ENCODE measurements at regions not wholly inside any gene's neighbourhood (a gene's known extent, or its start where the extent isn't known, plus 50 kb on each side); places are given as distances from the start of the nearest gene placed in this dataset.

GRCh38 chr18:54714851-54715250 is 113.4 kb upstream of the RAB27B start:
- 69% methylated on average over 1 of the region's 1 CpG for WGBS, 2 donors
- Histone ChIP-seq H3K27ac (no peak overlapping the region), H3K27me3 (no peaks in the 10 kb centered on the region), H3K4me1 (no peaks in the 10 kb centered on the region), H3K9me3 (no peaks in the 10 kb centered on the region), H3K36me3 (no peaks in the 10 kb centered on the region), H3K4me3 (no peak overlapping the region)
- TF ChIP-seq POLR2A (IDR thresholded peaks at IDR 0.05) (no peak), CTCF (IDR thresholded peaks at IDR 0.05) (no peak), EP300 (IDR thresholded peaks at IDR 0.05) (no peak)
- no peak for DNase-seq (ENCODE audit: low spot score in 2 of 2)

GRCh38 chr18:54716586-54716985 is 111.7 kb upstream of the RAB27B start:
- H3K36me3 ChIP-seq = no peaks in the 10 kb centered on the region
- H3K27me3 ChIP-seq = no peaks in the 10 kb centered on the region
- H3K27ac ChIP-seq = no peak overlapping the region
- no peak for DNase-seq (ENCODE audit: low spot score in 2 of 2)
- H3K4me3 ChIP-seq = no peak overlapping the region
- 84 to 86% methylated on average over 2 of the region's 2 CpGs for WGBS, 2 donors
- no peaks in the 10 kb centered on the region for H3K9me3 ChIP-seq
- no peaks in the 10 kb centered on the region for H3K4me1 ChIP-seq
- TF ChIP-seq EP300 (IDR thresholded peaks at IDR 0.05) (no peak), CTCF (IDR thresholded peaks at IDR 0.05) (no peak), POLR2A (IDR thresholded peaks at IDR 0.05) (no peak)

- Histone ChIP-seq H3K4me1 (no peaks in the 10 kb centered on the region), H3K27ac (no peak overlapping the region), H3K4me3 (no peak overlapping the region), H3K36me3 (no peaks in the 10 kb centered on the region), H3K9me3 (no peaks in the 10 kb centered on the region), H3K27me3 (no peaks in the 10 kb centered on the region)
- DNase-seq (ENCODE audit: low spot score in 2 of 2) = no peak
- WGBS, 2 donors = 23 to 26% methylated on average over 14 of the region's 14 CpGs
- no peak for TF ChIP-seq CTCF (IDR thresholded peaks at IDR 0.05)
- TF ChIP-seq EP300 (IDR thresholded peaks at IDR 0.05) = no peak
- TF ChIP-seq POLR2A (IDR thresholded peaks at IDR 0.05) = no peak
These were observed 110.4 kb upstream of the RAB27B start for GRCh38 chr18:54717673-54718407.

GRCh38 chr18:54718408-54718773 is 109.9 kb upstream of the RAB27B start:
- no peak for DNase-seq (ENCODE audit: low spot score in 2 of 2)
- 51 to 67% methylated on average over 1 of the region's 1 CpG for WGBS, 2 donors

More at GRCh38 chr18:54718408-54718773, 109.9 kb upstream of the RAB27B start:
- Histone ChIP-seq H3K4me3 (no peak overlapping the region), H3K27ac (no peak overlapping the region), H3K27me3 (no peaks in the 10 kb centered on the region), H3K36me3 (no peaks in the 10 kb centered on the region), H3K9me3 (no peaks in the 10 kb centered on the region), H3K4me1 (no peaks in the 10 kb centered on the region)
- no peak for TF ChIP-seq POLR2A (IDR thresholded peaks at IDR 0.05)
- no peak for TF ChIP-seq CTCF (IDR thresholded peaks at IDR 0.05)
- TF ChIP-seq EP300 (IDR thresholded peaks at IDR 0.05) = no peak

All from tibial nerve (tissue), 4 donors.